ENCODE measurements at regions not wholly inside any gene's neighbourhood (a gene's known extent, or its start where the extent isn't known, plus 50 kb on each side); places are given as distances from the start of the nearest gene placed in this dataset.
A peak's percentile ranks its signal among the peaks of the same experiment; 100 is the strongest.

DNA sequence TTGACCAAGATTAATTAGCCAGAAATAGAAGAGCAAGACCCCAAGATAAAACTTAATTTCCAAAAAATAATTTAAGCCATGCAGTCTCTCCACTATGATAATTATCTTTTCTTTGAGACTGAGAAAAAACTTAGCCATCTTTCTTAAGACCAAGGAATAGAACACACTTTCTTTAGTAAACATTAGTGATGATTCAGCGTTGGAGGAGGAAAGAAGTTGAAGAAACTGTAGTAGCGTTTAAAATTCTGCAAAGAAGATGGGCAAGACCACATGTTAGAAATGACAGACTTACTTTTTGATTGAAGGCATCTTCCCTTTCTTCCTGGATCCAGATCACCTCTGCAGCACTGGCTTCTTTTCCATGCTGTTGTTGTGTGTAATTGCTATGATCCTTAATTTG is 124.8 kb upstream of the RASSF8 start:
- H3K9ac ChIP-seq (ENCODE audit: insufficient read length, low read depth) = no peak overlapping the region
- no peak for DNase-seq (ENCODE audit: low read depth, low spot score)
- TF ChIP-seq SUZ12 (IDR thresholded peaks at IDR 0.05; ENCODE audit: extremely low read depth, insufficient read depth, insufficient read length) (no peak), ZNF274 (IDR thresholded peaks at IDR 0.05; ENCODE audit: low read depth, low read length) (no peak), YY1 (IDR thresholded peaks at IDR 0.05; ENCODE audit: insufficient read depth, insufficient read length) (no peak)
- no peak overlapping the region for H3K4me3 ChIP-seq (ENCODE audit: insufficient read length, low read depth)
- H3K36me3 ChIP-seq (ENCODE audit: insufficient read depth, insufficient read length, low read length) = no peaks in the 10 kb centered on the region
- H3K4me1 ChIP-seq (ENCODE audit: insufficient read depth, insufficient read length) = no peaks in the 10 kb centered on the region
- no peaks in the 10 kb centered on the region for H3K27me3 ChIP-seq (ENCODE audit: insufficient read depth, insufficient read length)
- H3K9me3 ChIP-seq (ENCODE audit: insufficient read depth, low read length) = no peaks in the 10 kb centered on the region

DNA sequence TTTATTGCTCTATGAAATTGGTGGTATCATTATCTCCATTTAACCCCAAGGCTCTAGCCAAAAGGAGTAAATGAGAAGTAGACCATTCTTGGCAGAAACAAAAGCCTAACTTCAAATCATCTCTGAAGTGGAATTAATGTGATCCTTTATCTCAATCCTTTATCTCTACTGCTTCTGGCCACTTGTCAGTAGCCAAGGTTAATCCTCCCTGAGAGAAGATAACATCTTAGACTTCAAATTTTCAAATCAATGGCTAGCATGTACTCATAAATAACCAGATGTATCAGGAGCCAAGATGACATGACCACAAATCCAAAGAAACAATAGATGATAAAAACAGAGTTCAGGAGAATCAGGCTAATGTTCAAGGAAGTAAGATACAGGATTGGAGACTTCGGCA is 123.1 kb upstream of the RASSF8 start:
- Histone ChIP-seq H3K27me3 (ENCODE audit: insufficient read depth, insufficient read length) (no peaks in the 10 kb centered on the region), H3K4me1 (ENCODE audit: insufficient read depth, insufficient read length) (no peaks in the 10 kb centered on the region), H3K9me3 (ENCODE audit: insufficient read depth, low read length) (no peaks in the 10 kb centered on the region), H3K36me3 (ENCODE audit: insufficient read depth, insufficient read length, low read length) (no peaks in the 10 kb centered on the region), H3K4me3 (ENCODE audit: insufficient read length, low read depth) (no peak overlapping the region), H3K9ac (ENCODE audit: insufficient read length, low read depth) (no peak overlapping the region)
- TF ChIP-seq ZNF274 (IDR thresholded peaks at IDR 0.05; ENCODE audit: low read depth, low read length) (no peak), YY1 (IDR thresholded peaks at IDR 0.05; ENCODE audit: insufficient read depth, insufficient read length) (no peak), SUZ12 (IDR thresholded peaks at IDR 0.05; ENCODE audit: extremely low read depth, insufficient read depth, insufficient read length) (no peak)
- DNase-seq (ENCODE audit: low read depth, low spot score) = no peak

DNA sequence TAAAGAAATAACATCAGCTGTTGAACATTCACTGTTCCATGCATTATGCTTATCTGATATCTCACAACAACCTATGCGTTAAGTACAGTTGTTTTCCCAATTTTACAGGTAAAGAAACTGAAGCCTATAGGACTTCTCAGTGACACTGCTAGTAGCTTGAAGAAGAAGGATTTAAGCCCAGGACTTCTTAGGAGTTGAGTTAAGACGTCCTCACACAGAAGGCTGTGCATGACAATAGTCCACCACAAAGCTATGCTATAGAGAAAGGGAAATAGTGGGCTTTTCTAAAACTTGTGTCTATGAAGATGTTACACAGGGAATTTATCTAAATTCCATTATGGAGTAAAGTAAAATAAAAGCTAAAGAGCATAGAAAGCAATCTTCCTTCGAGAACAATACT is 120.5 kb upstream of the RASSF8 start:
- no peaks in the 10 kb centered on the region for H3K9me3 ChIP-seq (ENCODE audit: insufficient read depth, low read length)
- H3K36me3 ChIP-seq (ENCODE audit: insufficient read depth, insufficient read length, low read length) = no peaks in the 10 kb centered on the region
- H3K4me3 ChIP-seq (ENCODE audit: insufficient read length, low read depth) = no peak overlapping the region
- H3K4me1 ChIP-seq (ENCODE audit: insufficient read depth, insufficient read length) = no peaks in the 10 kb centered on the region
- H3K9ac ChIP-seq (ENCODE audit: insufficient read length, low read depth) = no peak overlapping the region
- no peaks in the 10 kb centered on the region for H3K27me3 ChIP-seq (ENCODE audit: insufficient read depth, insufficient read length)
- TF ChIP-seq SUZ12 (IDR thresholded peaks at IDR 0.05; ENCODE audit: extremely low read depth, insufficient read depth, insufficient read length) = no peak
- no peak for TF ChIP-seq YY1 (IDR thresholded peaks at IDR 0.05; ENCODE audit: insufficient read depth, insufficient read length)
- no peak for TF ChIP-seq ZNF274 (IDR thresholded peaks at IDR 0.05; ENCODE audit: low read depth, low read length)
- peak; percentile 15 for DNase-seq (ENCODE audit: low read depth, low spot score)

DNA sequence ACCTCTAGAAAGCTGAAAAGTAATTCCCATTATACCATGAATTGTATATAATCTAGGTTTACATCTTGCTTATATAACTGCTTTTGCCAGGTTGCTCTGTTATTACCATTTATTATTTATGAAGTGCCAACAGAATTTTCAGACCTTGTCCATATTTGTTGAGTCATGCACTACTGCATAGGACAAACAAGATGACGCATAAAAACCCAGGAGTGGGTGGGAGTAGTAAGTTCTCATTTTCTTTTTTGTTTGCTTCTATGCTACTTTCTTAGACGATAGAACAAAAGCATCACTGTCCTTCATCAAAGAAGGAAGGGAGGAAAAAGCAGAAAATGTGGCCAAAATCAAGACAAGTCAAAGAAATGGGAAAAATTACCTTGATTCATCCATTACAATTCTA is 119.0 kb upstream of the RASSF8 start:
- Histone ChIP-seq H3K9me3 (ENCODE audit: insufficient read depth, low read length) (no peaks in the 10 kb centered on the region), H3K36me3 (ENCODE audit: insufficient read depth, insufficient read length, low read length) (no peaks in the 10 kb centered on the region), H3K27me3 (ENCODE audit: insufficient read depth, insufficient read length) (no peaks in the 10 kb centered on the region), H3K9ac (ENCODE audit: insufficient read length, low read depth) (no peak overlapping the region), H3K4me3 (ENCODE audit: insufficient read length, low read depth) (no peak overlapping the region), H3K4me1 (ENCODE audit: insufficient read depth, insufficient read length) (no peaks in the 10 kb centered on the region)
- no peak for DNase-seq (ENCODE audit: low read depth, low spot score)
- TF ChIP-seq SUZ12 (IDR thresholded peaks at IDR 0.05; ENCODE audit: extremely low read depth, insufficient read depth, insufficient read length) = no peak
- no peak for TF ChIP-seq ZNF274 (IDR thresholded peaks at IDR 0.05; ENCODE audit: low read depth, low read length)
- TF ChIP-seq YY1 (IDR thresholded peaks at IDR 0.05; ENCODE audit: insufficient read depth, insufficient read length) = no peak

DNA sequence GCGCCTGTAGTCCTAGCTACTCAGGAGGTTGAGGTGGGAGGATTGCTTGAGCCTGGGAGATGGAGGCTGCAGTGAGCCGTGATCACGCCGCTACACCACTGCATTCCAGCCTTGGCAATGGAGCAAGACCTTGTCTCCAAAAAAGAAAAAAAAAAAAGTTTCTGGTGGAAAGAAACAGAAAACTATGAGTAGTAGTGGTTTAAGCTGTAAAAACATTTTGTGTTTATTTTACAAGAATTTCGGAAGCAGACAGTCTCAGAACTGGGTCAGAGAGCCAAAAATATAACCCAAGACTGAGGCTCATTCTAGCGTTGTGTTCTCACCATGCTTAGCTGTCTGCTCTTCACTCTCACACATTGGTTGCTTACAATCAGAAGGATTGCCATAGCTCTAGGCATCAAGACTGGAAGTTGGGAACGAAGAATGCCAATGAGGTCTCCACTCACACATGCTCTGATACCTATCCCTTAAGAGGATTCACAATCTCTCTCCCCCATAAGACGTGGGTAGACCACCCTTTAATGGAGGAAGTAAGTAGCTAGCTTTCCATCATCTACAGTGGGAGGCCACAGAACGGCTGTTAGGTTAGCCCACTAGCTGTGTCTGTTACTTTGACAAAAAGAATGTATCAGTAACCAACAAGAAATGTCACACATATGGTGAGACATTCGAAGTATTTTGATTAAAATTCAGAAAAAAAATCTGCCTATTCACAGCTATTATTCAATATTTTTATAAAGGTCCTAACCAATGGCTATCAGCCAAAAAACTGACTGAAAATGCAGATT is 117.6 kb upstream of the RASSF8 start:
- no peak for DNase-seq (ENCODE audit: low read depth, low spot score)
- H3K27me3 ChIP-seq (ENCODE audit: insufficient read depth, insufficient read length) = no peaks in the 10 kb centered on the region

DNA sequence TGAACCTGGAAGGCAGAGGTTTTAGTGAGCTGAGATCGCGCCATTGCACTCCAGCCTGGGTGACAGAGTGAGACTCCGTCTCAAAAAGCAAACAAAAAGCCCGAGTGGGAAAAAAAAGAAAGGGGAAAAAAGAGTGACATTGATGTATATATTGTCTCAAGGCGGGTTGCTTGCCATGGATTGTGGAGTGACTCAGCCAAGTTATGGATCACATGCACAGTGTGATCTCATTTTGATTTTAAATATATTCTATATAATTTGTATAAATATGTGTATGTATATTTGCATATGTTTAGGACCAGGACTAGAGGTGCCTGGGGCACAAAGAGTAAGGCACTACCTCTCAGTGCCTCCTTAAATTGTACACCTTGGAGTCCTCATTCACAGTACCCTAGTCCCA is 116.2 kb upstream of the RASSF8 start:
- H3K36me3 ChIP-seq (ENCODE audit: insufficient read depth, insufficient read length, low read length) = no peaks in the 10 kb centered on the region
- TF ChIP-seq ZNF274 (IDR thresholded peaks at IDR 0.05; ENCODE audit: low read depth, low read length) (no peak), SUZ12 (IDR thresholded peaks at IDR 0.05; ENCODE audit: extremely low read depth, insufficient read depth, insufficient read length) (no peak), YY1 (IDR thresholded peaks at IDR 0.05; ENCODE audit: insufficient read depth, insufficient read length) (no peak)
- no peaks in the 10 kb centered on the region for H3K4me1 ChIP-seq (ENCODE audit: insufficient read depth, insufficient read length)
- H3K9me3 ChIP-seq (ENCODE audit: insufficient read depth, low read length) = no peaks in the 10 kb centered on the region
- no peak for DNase-seq (ENCODE audit: low read depth, low spot score)
- no peaks in the 10 kb centered on the region for H3K27me3 ChIP-seq (ENCODE audit: insufficient read depth, insufficient read length)
- H3K4me3 ChIP-seq (ENCODE audit: insufficient read length, low read depth) = no peak overlapping the region
- H3K9ac ChIP-seq (ENCODE audit: insufficient read length, low read depth) = no peak overlapping the region

More for the DNA sequence above, 117.6 kb upstream of the RASSF8 start:
- H3K4me3 ChIP-seq (ENCODE audit: insufficient read length, low read depth) = no peak overlapping the region
- no peaks in the 10 kb centered on the region for H3K9me3 ChIP-seq (ENCODE audit: insufficient read depth, low read length)
- H3K9ac ChIP-seq (ENCODE audit: insufficient read length, low read depth) = no peak overlapping the region
- no peaks in the 10 kb centered on the region for H3K36me3 ChIP-seq (ENCODE audit: insufficient read depth, insufficient read length, low read length)
- H3K4me1 ChIP-seq (ENCODE audit: insufficient read depth, insufficient read length) = no peaks in the 10 kb centered on the region
- no peak for TF ChIP-seq YY1 (IDR thresholded peaks at IDR 0.05; ENCODE audit: insufficient read depth, insufficient read length)
- TF ChIP-seq SUZ12 (IDR thresholded peaks at IDR 0.05; ENCODE audit: extremely low read depth, insufficient read depth, insufficient read length) = no peak
- TF ChIP-seq ZNF274 (IDR thresholded peaks at IDR 0.05; ENCODE audit: low read depth, low read length) = no peak

DNA sequence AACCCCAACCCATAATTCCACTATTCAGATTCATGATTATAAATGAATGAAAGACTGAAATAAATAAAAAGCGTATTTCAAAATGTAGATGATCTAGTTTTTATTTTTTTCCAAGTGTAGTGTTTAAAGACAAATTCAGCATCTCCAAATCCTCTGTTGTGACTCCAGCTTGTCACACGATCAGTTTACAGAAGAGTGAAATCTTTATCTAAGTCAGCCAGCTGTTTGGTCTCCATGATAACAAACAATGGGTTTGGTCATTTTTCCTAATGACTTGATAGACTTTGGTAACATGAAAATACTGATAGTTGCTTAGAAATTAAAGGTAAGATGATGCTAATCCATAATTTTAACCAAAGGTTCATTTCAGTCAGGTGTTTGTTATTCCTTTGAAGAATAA is 114.5 kb upstream of the RASSF8 start:
- no peaks in the 10 kb centered on the region for H3K27me3 ChIP-seq (ENCODE audit: insufficient read depth, insufficient read length)
- DNase-seq (ENCODE audit: low read depth, low spot score) = no peak
- H3K9ac ChIP-seq (ENCODE audit: insufficient read length, low read depth) = no peak overlapping the region
- H3K9me3 ChIP-seq (ENCODE audit: insufficient read depth, low read length) = no peaks in the 10 kb centered on the region
- TF ChIP-seq SUZ12 (IDR thresholded peaks at IDR 0.05; ENCODE audit: extremely low read depth, insufficient read depth, insufficient read length) = no peak
- TF ChIP-seq YY1 (IDR thresholded peaks at IDR 0.05; ENCODE audit: insufficient read depth, insufficient read length) = no peak
- no peak overlapping the region for H3K4me3 ChIP-seq (ENCODE audit: insufficient read length, low read depth)
- H3K36me3 ChIP-seq (ENCODE audit: insufficient read depth, insufficient read length, low read length) = no peaks in the 10 kb centered on the region
- H3K4me1 ChIP-seq (ENCODE audit: insufficient read depth, insufficient read length) = no peaks in the 10 kb centered on the region
